GM18873 (cell line): ENCODE measurements at regions not wholly inside any gene's neighbourhood (a gene's known extent, or its start where the extent isn't known, plus 50 kb on each side); places are given as distances from the start of the nearest gene placed in this dataset.

Experiments used
- ATAC-seq: cut with Tn5 transposase; IDR thresholded peaks from one replicate; pipeline ENCODE4 v1.9.1; 2021; ENCODE audit warnings: mild to moderate bottlenecking, moderate library complexity, moderate number of reproducible peaks; ENCODE audit not compliant: unreplicated experiment, low FRiP score

GRCh38 chr11:41848349-41848748 is 388.9 kb upstream of the LRRC4C start:
- no peak for ATAC-seq

- no peak for ATAC-seq
Measured at GRCh38 chr11:41849250-41849649, 389.8 kb upstream of the LRRC4C start.

GRCh38 chr11:41851743-41852142 is 392.3 kb upstream of the LRRC4C start:
- ATAC-seq: no peak

- ATAC-seq: no peak
Measured at GRCh38 chr11:41861838-41862237, 402.4 kb upstream of the LRRC4C start.

- ATAC-seq: no peak
Measured at GRCh38 chr11:41866525-41866924, 407.1 kb upstream of the LRRC4C start.

GRCh38 chr11:41868606-41869005 is 409.2 kb upstream of the LRRC4C start:
- no peak for ATAC-seq

GRCh38 chr11:41872426-41872825 is 413.0 kb upstream of the LRRC4C start:
- no peak for ATAC-seq

- ATAC-seq: no peak
Measured at GRCh38 chr11:41872870-41873269, 413.4 kb upstream of the LRRC4C start.

GRCh38 chr11:41878095-41878494 is 418.6 kb upstream of the LRRC4C start:
- ATAC-seq: no peak

GRCh38 chr11:41879214-41879613 is 419.8 kb upstream of the LRRC4C start:
- ATAC-seq: no peak

GRCh38 chr11:41895081-41895480 is 435.6 kb upstream of the LRRC4C start:
- no peak for ATAC-seq

GRCh38 chr11:41897991-41898390 is 438.5 kb upstream of the LRRC4C start:
- no peak for ATAC-seq

- ATAC-seq: no peak
Measured at GRCh38 chr11:41917900-41918299, 458.4 kb upstream of the LRRC4C start.

- ATAC-seq: no peak
Measured at GRCh38 chr11:41920374-41920773, 460.9 kb upstream of the LRRC4C start.

GRCh38 chr11:41921746-41922390 is 462.4 kb upstream of the LRRC4C start:
- ATAC-seq: no peak

GRCh38 chr11:41926339-41926738 is 466.9 kb upstream of the LRRC4C start:
- no peak for ATAC-seq

GRCh38 chr11:41935241-41935640 is 475.8 kb upstream of the LRRC4C start:
- no peak for ATAC-seq

- ATAC-seq: no peak
Measured at GRCh38 chr11:41935795-41936194, 476.3 kb upstream of the LRRC4C start.

- no peak for ATAC-seq
Measured at GRCh38 chr11:41943656-41944055, 484.2 kb upstream of the LRRC4C start.

- ATAC-seq: no peak
Measured at GRCh38 chr11:41947392-41947791, 487.9 kb upstream of the LRRC4C start.

GRCh38 chr11:41950470-41951143 is 491.2 kb upstream of the LRRC4C start:
- no peak for ATAC-seq

- no peak for ATAC-seq
Measured at GRCh38 chr11:41954034-41954433, 494.6 kb upstream of the LRRC4C start.
